Osteocyte (in vitro differentiated cells): ENCODE measurements at regions not wholly inside any gene's neighbourhood (a gene's known extent, or its start where the extent isn't known, plus 50 kb on each side); places are given as distances from the start of the nearest gene placed in this dataset.

ENCODE experiments used
- DNase-seq: peaks from one replicate; pipeline ENCODE4 v3.0.0; 2021; ENCODE audit warnings: mixed read lengths; ENCODE audit not compliant: unreplicated experiment; ENCODE audit errors: extremely low spot score
- H3K27ac Mint-ChIP-seq: one replicate; pipeline ENCODE4 v1.8.0; 2021; ENCODE audit warnings: mild to moderate bottlenecking, mixed read lengths; ENCODE audit not compliant: unreplicated experiment
- H3K27me3 Mint-ChIP-seq: one replicate; pipeline ENCODE4 v1.8.0; 2021; ENCODE audit warnings: mixed read lengths; ENCODE audit not compliant: unreplicated experiment
- H3K36me3 Mint-ChIP-seq: one replicate; pipeline ENCODE4 v1.8.0; 2021; ENCODE audit warnings: mixed read lengths; ENCODE audit not compliant: unreplicated experiment
- H3K4me1 Mint-ChIP-seq: one replicate; pipeline ENCODE4 v1.8.0; 2021; ENCODE audit warnings: mixed read lengths; ENCODE audit not compliant: unreplicated experiment
- H3K4me3 Mint-ChIP-seq: one replicate; pipeline ENCODE4 v1.8.0; 2021; ENCODE audit warnings: mild to moderate bottlenecking, moderate library complexity, mixed read lengths; ENCODE audit not compliant: unreplicated experiment
- H3K9me3 Mint-ChIP-seq: one replicate; pipeline ENCODE4 v1.8.0; 2021; ENCODE audit warnings: mixed read lengths; ENCODE audit not compliant: unreplicated experiment
- CTCF ChIP-seq: fragments of 200-600 bp; sonication (generic); IDR thresholded peaks from 2 replicates; pipeline ENCODE4 v1.5.0; 2021; ENCODE audit warnings: antibody characterized with exemption, mild to moderate bottlenecking, moderate library complexity

- Mint-ChIP-seq H3K9me3 (peaks cover 25% of the 10 kb centered on the region), H3K36me3 (no peaks in the 10 kb centered on the region), H3K27ac (no peak overlapping the region), H3K4me1 (peaks cover 6% of the 10 kb centered on the region), H3K4me3 (no peak overlapping the region), H3K27me3 (no peaks in the 10 kb centered on the region)
- TF ChIP-seq CTCF: no peak
- no peak for DNase-seq
Observed at GRCh38 chr6:9878535-9878934, 536.3 kb downstream of the TFAP2A start.

- H3K4me1 Mint-ChIP-seq: peaks cover 6% of the 10 kb centered on the region
- H3K9me3 Mint-ChIP-seq: peaks cover 17% of the 10 kb centered on the region
- no peak overlapping the region for H3K27ac Mint-ChIP-seq
- no peak for TF ChIP-seq CTCF
- no peaks in the 10 kb centered on the region for H3K27me3 Mint-ChIP-seq
- DNase-seq: no peak
- H3K4me3 Mint-ChIP-seq: no peak overlapping the region
- no peaks in the 10 kb centered on the region for H3K36me3 Mint-ChIP-seq
Observed at GRCh38 chr6:9875605-9876353, 539.1 kb downstream of the TFAP2A start.

DNA sequence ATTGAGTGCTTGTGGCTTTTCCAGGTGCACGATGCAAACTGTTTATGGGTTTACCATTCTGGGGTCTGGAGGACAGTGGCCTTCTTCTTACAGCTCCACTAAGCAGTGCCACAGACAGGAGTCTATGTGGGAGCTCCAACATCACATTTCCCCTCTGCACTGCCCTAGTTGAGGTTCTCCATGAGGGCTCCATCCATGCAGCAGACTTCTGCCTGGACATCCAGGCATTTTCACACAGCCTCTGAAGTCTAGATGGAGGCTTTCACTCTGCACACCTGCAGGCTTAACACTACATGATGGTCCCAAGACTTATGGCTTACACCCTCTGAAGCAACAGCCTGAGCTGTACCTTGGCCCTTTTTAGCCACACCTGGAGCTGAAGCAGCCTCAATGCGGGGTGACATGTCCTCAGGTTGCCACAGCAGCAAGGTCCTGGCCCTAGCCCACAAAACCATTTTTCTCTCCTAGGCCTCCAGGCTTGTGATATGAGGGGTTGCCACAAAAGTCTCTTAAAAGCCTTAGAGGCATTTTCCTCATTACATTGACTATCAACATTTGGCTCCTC, 552.2 kb downstream of the TFAP2A start:
- DNase-seq: no peak
- no peak overlapping the region for H3K27ac Mint-ChIP-seq

DNA sequence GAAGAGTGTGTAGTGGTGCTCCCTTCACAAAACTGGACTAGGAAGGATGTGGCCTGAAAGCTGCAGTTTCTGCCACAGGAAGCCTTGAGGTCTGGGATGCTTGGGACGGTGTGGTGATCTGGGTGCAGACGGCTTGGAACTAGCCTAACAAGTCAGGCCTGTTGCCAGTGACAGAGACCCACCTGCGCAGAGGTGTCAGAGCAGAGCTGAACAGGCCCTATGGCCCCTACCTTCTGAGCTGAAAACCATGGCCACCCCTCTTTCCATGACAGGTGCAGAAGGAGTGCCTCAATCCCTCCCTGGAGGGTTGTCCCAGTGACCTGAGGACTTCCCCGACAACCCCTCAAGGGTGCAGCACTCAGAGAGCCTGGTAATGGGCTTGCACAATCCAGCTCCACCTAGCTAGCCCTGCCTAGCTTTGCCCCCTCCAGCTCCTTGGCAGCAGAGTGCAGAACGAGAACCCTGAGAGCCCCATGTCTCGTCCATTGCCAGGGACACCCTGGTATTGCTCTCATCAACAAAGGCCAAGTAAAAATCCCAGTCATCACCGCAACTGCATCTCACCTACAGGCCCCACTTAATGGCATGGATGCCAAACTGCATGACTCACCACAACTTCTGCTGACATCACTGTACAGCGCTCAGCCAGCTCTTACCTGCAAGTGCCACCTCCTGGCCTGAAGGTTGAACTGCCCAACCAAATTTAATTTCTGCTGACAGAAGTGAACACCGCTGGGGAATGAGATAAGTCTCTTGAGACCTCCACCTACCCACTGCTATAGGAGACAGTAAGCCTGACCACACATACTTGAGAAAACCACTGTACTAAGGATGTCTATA, 563.1 kb downstream of the TFAP2A start:
- no peak for DNase-seq
- Mint-ChIP-seq H3K27me3 (no peaks in the 10 kb centered on the region), H3K36me3 (no peaks in the 10 kb centered on the region), H3K9me3 (peaks cover 45% of the 10 kb centered on the region), H3K27ac (no peak overlapping the region), H3K4me1 (no peaks in the 10 kb centered on the region), H3K4me3 (no peak overlapping the region)
- TF ChIP-seq CTCF: no peak

More for the DNA sequence above, 552.2 kb downstream of the TFAP2A start:
- no peak for TF ChIP-seq CTCF
- no peak overlapping the region for H3K4me3 Mint-ChIP-seq
- no peaks in the 10 kb centered on the region for H3K36me3 Mint-ChIP-seq
- H3K9me3 Mint-ChIP-seq: peaks cover 11% of the 10 kb centered on the region
- H3K4me1 Mint-ChIP-seq: no peaks in the 10 kb centered on the region
- H3K27me3 Mint-ChIP-seq: peaks cover 14% of the 10 kb centered on the region

- TF ChIP-seq CTCF: no peak
- Mint-ChIP-seq H3K9me3 (peaks cover 45% of the 10 kb centered on the region), H3K27ac (no peak overlapping the region), H3K27me3 (no peaks in the 10 kb centered on the region), H3K4me3 (no peak overlapping the region), H3K36me3 (no peaks in the 10 kb centered on the region), H3K4me1 (no peaks in the 10 kb centered on the region)
- DNase-seq: no peak
Observed at GRCh38 chr6:9851006-9851405, 563.9 kb downstream of the TFAP2A start.
